ENCODE measurements at regions not wholly inside any gene's neighbourhood (a gene's known extent, or its start where the extent isn't known, plus 50 kb on each side); places are given as distances from the start of the nearest gene placed in this dataset.
"Not testable (repeated sequence)": the region's sequence is repeated elsewhere in the genome, so short reads cannot be mapped to it uniquely, and the experiment has no call there.

DNA sequence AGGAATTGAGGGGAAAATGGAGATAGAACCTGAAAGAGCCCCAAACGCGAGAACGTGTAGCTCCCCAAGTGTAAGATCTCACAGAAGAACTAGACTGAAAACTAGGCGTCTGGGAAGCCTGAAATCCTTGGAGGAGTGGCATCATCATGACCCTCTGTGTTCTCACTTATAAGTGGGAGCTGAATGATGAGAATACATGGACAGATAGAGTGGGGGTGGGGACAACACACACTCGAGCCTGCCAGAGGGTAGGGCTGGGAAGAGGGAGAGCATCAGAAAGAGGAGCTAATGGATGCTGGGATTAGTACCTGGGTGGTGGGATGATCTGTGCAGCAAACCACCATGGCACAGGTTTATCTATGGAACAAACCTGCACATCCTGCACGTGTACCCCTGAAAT lies 258.7 kb upstream of the NOTCH2NLA start:
- DNase-seq: not testable (repeated sequence)

DNA sequence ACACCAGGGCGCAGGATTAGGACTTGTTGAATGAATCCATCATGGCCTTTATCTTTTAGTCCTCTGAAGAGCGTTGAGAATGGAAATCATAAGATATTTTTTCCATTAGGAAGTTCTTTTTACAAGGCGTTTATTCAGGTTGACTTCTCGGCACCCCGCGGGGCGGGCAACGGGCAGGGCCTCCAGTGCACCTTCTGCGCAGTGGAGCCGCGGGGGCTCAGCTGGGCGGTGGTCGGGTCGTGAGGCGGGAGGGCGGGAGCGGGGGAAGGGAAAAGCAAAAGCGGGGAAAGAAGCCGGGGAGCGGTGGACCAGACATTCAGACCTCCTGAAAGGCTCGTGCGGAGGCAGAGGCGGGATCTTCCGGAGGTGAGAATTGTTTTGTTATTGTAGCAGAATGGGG lies 258.3 kb upstream of the NOTCH2NLA start:
- DNase-seq: not testable (repeated sequence)

DNA sequence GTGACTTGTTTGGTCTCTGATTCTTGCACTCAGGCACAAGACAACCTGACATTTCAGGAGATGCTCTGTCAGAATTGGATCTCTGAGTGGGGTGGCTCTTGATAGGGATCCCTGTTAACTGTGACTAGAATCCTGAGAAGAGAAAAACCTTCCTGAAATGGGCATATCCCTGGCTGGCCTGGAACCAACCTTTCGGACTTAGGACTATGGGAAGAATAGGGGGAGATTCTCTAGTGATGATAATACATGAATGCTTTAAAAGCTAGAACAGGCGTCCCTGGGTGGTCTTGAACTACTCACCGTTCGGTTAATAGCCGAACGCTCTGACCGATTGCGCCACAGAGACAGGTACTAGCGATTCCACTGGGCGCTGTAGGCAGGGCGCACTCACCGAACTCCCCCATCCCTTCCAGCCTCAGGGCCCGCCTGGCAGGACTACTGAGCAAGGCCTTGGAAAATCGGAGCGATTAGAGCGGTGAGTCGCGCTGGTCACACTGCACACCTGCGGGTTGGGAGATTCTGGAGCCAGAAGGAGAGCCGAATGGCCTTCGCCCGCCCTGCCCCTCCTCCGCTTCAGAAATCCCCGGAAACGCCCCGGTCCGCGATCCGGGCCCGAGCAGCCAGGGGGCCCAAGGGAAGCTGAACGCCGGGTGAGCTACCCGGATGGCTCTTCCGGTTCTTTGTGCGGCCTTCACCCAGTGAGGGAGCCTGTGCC lies 257.6 kb upstream of the NOTCH2NLA start:
- DNase-seq: not testable (repeated sequence)

DNA sequence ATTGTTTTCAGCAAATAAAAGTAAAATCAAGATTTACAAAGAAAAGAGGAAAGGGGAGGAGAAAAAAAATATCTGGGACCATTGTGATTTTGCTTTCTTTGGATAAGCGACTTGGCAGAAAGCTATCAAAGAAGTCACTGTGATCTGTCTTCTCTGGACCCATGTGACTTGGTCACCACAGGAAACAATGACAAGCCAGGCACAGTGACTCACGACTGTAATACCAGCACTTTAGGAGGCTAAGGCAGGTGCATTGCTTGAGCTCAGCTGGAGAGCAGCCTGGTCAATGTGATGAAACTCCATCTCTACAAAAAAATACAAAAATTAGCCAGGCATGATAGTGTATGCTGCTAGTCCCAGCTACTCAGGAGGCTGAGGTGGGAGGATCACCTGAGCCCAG lies 255.4 kb upstream of the NOTCH2NLA start:
- DNase-seq: not testable (repeated sequence)

DNA sequence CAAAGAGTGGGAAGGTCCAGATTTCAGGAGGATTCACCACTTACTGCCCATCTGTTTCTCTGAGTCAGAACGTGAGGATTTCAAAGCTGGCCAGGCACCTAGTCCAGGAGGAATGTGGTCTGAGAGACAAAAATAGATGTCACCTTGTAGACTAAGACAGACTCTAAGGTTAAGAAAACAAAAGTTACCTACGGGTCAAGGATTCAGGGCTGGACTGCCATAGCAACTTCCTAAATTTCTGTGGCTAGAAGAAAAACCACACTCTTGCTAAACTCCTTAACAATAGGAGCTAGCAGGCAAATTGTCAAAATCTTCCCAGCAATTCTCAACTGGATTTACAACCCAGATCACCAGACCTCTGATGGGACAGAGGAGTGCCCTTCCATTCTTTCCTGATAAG lies 250.4 kb upstream of the NOTCH2NLA start:
- DNase-seq: not testable (repeated sequence)

DNA sequence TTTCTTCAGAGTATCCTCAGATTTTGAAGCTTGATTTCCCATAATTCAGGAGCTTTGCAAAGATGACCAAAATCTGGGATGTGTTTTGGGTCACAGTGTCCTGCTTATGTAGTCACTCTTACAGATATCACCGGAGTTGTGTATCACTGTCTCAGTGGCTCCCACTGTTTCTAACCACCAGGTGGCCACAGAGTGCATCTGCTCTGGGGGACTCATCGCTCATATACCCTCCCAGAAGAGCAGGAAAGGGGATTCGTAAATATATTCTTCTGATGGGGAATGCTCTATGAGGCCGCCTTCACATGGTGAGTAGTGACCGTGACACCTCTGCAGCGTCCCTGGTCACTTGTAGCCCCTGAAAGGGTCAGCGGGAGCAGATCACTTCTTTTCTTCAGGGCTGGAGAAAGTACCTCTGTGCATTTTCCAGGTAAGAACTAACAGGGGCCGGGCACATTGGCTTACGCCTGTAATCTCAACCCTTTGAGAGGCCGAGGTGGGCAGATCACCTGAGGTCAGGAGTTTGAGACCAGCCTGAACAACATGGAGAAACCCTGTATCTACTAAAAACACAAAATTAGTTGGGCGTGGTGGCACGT lies 249.4 kb upstream of the NOTCH2NLA start:
- DNase-seq: peak; percentile 4

DNA sequence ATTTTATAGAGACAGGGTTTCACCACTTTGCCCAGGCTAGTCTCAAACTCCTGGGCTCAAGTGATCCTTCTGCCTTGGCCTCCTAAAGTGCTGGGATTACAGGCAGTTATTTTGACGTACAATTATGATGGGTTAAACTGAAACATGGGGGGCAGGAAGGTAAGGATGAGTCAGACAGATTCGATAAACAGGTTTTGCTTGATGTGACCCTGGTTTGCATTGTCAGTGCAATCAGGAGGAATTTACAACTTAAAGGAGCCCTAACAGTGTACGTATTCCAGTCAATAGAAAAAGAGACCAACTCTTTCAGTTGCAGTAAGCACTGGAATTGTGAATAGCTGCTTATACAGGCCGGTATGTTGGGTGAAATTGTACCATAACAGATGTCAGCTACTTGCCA lies 246.3 kb upstream of the NOTCH2NLA start:
- not testable (repeated sequence) for DNase-seq

DNA sequence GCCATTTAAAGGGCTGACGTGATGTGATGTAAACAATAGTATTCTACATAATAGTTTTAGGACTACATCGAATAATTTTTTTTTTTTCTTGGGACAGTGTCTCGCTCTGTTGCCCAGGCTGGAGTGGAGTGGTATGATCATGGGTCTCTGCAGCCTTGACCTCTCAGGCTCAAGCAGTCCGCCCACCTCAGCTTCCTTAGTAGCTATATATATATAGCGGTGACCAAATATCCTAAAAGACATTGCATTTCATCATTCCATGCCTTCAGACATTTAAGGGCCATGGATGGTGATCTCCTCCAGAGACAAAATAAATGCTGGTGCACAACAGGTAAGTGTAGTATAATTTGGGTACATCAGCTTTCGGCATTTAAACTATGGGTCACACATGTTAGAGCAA lies 245.4 kb upstream of the NOTCH2NLA start:
- not testable (repeated sequence) for DNase-seq

DNA sequence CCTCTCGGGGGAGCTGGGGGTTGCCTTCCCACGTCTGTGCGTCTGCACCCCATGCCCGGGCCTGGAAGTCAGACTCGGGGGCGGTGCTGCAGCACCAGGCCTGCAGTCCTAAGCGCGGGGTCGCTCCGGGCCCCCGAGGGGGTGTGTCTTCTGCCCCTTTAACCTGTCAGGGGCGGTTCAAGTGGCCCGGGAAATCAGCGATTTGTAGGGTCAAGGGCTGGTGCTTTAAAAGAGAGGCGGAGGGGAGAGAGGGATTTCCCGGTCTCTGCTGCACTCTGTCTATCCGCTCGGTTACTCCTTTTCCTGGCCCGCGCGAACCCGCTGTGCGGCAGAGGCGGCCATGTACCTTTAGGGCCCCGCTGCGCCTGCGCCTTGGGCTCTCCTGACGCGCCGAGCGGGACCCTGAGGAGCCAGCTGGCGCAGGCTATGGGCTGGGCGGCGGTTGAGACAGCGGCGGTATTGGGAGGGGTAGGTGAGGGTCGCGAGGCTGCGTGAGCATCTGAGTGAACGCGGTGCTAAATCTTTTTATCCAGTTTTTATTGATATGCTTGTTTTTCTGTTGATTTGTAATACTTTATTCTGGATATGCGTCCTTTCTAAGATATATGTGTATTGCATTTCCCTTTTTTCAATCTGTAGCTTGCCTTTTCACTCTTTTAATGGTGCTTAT lies 243.5 kb upstream of the NOTCH2NLA start:
- DNase-seq: not testable (repeated sequence)

DNA sequence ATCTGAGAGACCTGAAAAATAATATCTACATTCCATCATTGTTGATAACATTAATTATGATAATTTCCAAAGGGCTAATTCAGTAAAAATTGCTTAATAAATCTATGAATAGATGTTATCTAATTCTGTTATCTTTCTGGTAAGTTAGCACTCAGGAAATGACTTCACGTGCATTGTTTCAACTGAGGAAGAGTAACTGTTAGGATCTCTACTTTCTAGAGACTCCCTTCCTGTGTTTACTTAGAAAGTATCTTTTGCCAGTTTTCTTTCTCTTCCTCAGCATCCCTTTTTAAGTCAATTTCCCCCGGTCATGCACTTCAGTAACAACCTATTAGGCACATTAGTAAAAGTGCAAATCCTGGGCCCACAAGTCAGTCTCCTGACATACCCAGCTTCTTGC lies 231.1 kb upstream of the NOTCH2NLA start:
- not testable (repeated sequence) for DNase-seq

DNA sequence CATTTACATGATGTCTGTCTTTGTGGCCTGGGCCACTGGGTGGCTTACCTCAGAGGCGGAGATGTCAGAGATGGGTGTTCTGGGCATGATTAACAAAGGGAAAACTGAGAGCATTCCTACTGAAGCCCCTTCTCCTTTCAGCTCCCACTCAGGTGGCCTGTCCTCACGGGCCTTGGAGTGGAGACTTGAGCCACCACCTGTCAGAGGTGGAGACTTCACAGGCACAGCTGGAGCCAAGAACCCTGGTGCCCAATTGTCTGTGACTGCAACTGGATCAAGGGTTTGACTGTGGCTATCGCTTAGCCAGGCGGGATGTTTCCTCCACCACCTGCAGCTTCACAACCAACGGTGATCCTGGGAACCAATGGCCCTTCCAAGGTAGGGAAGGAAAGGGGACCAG lies 230.5 kb upstream of the NOTCH2NLA start:
- not testable (repeated sequence) for DNase-seq

DNA sequence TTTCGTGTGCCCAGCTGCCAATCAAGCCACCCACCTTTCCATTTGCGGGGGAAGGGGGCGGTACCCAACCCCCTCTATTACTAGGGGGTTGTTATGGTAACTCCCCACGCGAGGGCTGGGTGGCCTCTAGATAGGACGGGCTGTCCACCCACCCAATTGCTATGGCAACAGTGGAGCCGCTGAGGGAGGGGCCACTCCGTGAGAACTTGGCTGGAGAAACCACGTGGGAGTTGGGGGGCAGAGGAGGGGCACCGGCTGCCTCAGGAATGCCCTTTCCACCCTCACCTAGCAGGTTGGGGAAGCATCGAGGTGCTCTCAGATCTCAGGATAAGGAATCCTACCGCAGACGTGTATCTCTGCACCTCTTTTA lies 220.0 kb upstream of the NOTCH2NLA start:
- DNase-seq: not testable (repeated sequence)

DNA sequence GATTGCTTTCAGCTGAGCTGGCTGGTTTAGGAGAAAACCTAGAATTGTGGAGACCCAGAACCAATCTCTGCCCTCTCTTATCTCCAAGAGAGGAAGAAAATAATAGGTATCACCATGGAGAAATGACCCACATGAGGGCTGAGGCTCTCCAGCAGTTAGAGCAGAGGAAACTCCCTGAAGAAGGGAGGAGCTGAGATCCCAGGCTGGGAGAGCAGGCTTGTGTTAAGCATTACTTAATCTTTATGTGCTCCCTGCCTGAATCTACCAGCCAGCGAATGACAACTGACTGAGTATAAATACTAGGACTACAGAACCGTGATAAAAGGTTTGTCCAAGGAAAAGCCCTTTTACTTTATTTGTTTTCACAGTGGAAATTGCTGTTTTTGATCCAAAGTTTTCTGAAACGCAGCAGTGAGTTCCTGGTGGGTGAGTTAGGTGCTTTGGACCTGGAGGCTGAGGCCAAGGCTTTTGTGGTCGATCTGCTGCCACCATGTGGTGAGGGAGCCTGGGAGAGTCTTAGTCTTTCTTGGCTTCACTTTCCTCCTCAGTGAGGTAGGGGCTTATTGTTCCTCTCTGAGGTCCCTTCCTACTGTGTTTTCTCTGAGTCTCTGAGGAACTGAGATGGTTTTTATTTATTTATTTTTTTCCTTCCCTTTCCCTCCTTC lies 219.5 kb upstream of the NOTCH2NLA start:
- DNase-seq: not testable (repeated sequence)

DNA sequence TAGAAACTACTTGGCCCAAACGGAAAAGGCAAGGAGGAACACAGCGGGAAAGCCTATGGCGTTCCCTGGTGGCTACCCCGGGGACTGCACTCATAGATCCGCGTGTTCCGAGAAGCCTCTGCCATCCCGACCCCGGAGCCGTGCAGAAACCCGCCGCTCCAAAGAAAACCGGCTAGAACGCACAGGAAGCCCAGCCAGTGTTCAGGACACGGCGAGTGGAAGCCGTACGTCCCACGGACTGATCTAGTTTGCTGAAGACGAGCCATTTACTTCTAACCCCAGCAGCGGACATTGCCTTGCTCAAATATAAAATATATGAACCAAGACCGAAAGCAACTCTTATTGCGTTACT lies 215.0 kb upstream of the NOTCH2NLA start:
- DNase-seq: not testable (repeated sequence)

DNA sequence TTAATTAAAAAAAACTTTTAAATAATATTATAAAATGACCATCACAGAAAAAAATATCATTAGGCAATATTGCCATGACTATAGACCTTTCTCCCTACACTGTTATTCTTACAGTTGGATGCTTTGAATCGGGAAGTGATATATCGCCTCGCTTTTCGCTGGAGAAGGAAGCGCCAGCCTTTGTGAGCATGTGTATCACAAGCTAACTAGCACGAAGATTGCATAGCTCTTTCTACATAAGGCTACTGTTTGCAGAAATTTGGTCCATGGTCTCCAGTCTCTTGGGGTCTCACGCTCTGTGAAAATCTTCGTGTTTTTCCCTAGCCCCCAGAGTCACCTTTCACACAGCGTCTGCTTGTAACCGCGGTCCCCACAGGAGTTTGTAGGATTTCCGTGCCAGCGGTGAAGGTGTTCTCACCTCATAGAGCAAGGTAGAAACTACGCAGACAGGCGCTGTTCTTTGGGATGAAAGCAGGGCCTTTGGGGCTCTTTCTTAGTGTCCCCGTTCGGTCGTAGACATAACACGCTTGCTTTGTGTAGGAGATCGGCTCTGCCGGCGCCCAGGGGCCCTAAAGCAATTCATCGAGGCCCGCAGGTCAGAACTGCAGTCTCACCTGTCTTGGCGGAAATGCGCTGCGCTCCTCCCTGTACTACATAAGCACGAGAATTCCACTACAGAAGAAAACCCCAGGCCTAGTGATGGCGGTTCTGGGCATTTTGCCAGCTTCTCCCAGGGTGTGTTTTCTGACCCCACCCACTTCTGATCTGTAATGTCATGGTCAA lies 214.5 kb upstream of the NOTCH2NLA start:
- DNase-seq: not testable (repeated sequence)

DNA sequence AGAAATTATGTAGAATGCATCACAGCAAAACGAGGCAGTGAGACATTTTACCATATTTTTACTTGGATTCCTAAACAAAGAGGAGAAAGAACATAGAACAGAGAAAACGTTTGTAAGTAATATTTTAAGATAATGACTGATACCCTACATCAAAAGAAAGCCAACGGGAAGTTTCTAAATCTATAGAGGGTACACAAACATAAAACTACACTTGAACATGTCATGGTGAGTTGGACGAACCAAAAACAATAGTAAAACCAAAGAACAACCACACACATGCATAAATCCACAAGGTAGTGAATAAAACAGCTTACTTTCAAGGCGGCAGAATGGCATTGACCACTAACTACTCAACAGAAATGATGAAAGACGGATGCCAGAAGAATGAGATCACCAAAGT lies 209.7 kb upstream of the NOTCH2NLA start:
- DNase-seq: not testable (repeated sequence)

DNA sequence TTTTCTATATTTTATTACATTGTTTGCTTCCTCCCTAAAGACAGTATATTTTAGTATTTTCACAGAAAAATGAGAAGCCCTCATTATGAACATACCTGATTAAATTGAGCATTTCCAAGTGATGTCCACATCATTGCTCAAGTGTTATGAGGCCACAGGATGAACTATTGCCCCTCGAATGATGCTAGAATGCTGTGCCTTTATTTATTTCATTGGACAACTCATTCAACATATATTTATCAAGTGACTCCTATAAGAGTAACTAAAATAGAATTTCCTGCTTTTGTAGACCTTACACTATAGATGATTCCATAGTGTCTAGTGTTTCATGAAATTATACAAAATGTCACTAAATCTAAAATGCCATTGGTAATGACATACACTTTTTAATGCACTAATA lies 187.8 kb upstream of the NOTCH2NLA start:
- not testable (repeated sequence) for DNase-seq

DNA sequence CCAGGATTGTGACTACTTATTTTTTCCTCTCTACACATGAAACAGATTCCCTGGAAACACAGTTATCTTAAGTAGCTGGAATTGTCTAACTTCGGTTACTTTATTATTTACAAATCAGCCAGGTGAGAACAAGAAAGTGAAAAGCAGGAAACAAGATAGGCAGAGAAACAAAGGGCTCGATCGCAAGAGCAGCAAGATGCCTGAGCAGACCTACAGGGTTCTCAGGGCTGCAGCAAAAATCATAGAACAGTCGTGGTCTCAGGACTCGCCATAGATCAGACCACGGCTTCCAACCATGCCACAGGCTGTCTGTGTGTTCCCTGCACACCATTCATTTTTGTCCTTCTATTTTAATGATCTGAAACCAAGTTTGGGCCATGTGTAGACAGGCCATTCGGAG lies 186.2 kb upstream of the NOTCH2NLA start:
- not testable (repeated sequence) for DNase-seq

DNA sequence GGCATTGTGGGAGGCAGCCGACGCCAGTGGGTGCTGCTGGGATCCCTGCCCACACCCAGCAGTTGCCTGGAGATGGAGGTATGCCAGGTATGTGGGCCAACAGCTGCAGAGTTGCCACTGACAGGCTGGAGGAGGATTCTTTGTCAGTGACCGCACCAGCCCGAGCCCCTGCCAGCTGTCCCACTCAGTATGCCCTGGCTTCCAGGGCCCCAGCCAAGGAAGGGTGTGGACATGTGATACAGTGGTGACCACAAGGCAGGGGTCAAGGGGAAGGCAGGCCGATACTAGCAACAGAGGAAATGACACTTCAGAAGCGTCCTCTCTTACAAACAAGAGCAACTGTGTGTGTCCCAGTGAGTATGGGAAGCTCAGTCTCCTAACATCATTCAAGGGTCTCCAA lies 185.1 kb upstream of the NOTCH2NLA start:
- DNase-seq: not testable (repeated sequence)

DNA sequence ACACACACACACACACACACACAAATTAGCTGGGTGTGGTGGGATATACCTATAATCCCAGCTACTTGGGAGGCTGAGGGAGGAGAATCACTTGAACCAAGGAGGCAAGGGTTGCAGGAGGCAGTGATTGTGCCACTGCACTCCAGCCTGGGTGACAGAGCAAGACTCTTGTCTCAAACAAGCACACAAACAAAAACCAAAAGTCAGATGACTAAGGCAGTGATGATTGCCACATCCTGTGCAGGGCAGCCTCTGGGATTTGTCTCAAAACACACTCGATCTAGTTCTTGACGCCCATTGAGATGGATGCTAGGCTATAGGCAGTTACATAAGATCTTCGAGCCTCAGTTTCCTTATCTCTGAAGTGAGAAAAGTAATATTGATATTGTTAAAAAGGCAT lies 183.1 kb upstream of the NOTCH2NLA start:
- DNase-seq: not testable (repeated sequence)

DNA sequence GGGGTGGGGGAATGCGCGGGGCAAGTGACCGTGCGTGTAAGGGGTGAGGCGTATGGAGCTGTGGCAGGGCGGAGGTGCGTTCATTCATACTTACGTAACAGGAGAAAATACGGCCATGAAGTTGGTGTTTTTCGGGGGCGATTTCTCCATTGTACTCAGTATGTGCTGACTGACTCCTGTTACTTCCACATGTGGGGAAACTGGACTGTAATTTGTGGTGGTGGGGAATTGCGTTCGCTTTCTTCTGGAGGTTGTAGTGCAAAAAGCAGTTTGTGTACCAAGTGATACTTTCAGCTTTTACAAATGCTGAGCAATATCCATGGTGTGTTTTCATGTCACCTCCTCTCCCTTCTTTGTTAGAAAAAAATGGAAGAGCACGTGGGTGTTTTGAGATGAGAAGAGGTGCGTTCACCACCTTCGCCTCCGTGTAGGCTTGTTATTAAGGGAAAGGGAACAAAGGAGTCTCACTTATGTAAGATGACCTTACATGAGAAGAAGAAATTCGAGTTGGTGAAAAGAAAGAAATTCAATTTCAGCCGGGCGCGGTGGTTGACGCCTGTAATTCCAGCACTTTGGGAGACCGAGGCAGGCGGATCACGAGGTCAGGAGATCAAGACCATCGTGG lies 181.1 kb upstream of the NOTCH2NLA start:
- not testable (repeated sequence) for DNase-seq

All from skin of body (tissue), 1 donor.